GM12874 (cell line): ENCODE measurements at regions not wholly inside any gene's neighbourhood (a gene's known extent, or its start where the extent isn't known, plus 50 kb on each side); places are given as distances from the start of the nearest gene placed in this dataset.

Source experiments
- TF ChIP-seq, protein P1 (sequence below): IDR thresholded peaks from 2 replicates; pipeline ENCODE4 v1.5.1; 2011; ENCODE audit warnings: low read depth, mild to moderate bottlenecking, control low read depth, low read length, moderate library complexity; ENCODE audit not compliant: insufficient read depth

DNA sequence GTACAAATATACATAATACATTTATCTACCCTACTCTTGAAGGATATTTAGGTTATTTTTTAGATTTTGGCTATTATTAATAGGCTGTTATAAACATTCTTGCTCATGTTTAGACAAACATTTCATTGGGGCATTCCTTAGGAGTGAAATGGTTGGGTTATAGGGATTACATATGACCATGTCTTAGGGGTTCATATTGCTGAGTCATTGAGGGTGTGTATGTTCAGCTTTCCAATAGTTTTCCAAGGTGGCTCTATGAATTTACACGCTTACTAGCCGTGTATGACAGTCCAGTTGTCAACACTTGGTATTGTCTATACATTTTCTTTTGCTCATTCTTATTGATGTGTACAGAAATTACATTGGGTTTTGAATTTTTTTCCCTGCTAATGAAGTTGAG, 125.8 kb downstream of the OXSM start:
- TF ChIP-seq, protein P1, sequence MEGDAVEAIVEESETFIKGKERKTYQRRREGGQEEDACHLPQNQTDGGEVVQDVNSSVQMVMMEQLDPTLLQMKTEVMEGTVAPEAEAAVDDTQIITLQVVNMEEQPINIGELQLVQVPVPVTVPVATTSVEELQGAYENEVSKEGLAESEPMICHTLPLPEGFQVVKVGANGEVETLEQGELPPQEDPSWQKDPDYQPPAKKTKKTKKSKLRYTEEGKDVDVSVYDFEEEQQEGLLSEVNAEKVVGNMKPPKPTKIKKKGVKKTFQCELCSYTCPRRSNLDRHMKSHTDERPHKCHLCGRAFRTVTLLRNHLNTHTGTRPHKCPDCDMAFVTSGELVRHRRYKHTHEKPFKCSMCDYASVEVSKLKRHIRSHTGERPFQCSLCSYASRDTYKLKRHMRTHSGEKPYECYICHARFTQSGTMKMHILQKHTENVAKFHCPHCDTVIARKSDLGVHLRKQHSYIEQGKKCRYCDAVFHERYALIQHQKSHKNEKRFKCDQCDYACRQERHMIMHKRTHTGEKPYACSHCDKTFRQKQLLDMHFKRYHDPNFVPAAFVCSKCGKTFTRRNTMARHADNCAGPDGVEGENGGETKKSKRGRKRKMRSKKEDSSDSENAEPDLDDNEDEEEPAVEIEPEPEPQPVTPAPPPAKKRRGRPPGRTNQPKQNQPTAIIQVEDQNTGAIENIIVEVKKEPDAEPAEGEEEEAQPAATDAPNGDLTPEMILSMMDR: no peak

DNA sequence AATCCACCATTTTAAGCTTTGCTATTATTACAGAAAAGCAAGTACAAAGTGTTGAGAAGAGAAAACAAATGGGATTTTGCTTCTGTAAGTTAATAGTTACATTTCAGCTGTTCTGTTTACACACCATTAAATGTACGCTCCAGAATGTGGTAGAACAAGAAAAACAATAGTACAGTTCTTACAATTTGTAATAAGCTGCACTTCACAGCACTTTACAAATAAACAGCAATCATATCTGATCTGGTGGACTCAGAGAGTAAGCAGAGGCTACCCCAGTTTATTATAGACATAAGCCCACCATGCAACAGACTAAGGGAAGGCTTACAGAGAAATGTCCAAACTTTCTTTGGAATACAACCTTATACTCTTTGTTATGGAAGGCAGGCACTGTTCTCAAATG, 126.4 kb downstream of the OXSM start:
- TF ChIP-seq, protein P1: no peak

DNA sequence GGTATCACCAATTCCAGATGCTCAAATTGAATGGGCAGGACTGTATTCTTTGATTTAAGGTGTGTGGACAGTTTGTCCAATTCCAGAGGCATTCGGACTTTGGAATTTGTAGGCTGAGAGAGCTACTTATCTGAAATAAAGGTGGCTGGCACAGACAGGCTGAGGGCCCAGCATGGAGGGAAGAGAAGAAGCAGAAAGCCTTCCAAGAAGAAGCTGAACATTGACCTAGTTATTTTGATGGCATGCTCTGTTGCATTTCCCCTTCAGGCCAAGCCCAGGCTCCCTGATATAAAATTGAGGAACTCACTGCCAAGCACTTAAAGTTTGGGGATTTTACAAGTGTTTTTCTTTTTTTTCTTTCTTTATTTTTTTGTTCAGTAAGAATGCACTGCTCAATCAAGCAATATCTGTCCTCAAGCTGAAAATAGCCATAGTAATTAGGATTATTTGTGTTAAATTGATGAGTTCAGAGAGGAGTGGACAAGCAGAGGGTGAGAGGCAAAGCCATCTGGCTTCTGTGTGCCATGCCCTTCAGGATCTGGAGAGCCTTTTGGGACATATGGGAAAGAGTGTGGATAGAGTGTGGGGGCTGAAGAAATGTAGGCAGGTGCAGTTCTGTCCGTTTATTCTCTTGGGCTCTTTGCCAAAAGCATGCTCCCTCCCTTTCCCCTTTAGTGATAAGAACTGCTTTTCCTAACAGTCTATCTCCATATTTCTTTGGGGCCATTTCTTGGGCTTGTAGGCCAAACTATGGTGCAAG, 148.9 kb downstream of the OXSM start:
- TF ChIP-seq, protein P1: no peak

DNA sequence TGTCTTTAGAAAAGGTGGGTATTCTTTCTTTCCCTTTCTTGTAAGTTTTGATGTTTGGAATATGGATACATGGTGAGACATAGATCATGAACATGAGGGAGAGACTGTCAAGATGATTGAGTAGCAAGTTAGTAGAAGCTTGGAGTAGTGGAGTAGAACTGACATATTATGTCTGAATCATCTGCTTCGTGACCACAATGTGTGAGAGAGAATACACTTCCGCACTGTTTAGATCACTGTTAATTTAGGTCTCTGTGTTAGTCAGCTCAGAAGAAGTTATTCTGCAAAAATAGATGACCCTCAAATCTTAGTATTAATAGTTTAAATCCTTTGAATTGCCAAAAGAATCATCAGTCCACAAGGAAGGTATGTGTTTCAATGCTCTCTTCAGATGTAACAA, 151.0 kb downstream of the OXSM start:
- TF ChIP-seq, protein P1: no peak

DNA sequence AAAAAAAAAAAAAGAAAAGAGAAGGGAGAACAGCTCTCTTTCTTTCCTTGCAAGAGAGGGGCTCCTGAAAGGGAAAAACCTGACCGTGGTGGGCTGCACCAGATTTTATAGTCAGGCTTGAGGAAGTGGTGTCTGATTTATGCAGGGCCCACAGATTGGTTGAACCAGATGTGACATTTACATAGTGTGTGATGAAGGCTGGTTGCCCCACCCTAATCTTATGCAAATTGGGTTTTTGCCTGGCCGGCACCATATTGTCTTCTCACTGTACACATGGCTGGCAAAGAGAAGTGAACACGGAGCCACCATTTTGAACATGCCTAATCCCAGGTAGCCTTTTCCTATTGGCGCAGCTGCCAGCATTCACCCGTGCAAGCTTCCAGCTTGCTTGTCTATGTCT, 154.4 kb downstream of the OXSM start:
- TF ChIP-seq, protein P1: no peak

DNA sequence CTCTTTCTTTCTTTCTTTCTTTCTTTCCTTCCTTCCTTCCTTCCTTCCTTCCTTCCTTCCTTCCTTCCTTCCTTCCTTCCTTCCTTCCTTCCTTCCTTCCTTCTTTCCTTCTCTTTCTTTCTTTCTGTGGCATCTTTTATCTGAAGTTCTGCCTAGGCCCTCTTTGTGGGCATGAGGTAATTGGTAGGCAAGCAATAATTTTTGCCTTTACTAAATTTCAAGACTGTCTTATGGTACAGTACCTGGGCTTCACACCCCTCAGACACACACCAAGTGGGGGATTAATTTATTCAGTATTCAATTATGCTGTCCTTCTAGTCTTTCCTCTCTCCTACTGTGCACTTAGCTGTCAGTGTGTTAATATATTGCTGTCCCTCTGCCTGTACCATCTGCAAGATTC, 155.5 kb downstream of the OXSM start:
- TF ChIP-seq, protein P1: no peak

DNA sequence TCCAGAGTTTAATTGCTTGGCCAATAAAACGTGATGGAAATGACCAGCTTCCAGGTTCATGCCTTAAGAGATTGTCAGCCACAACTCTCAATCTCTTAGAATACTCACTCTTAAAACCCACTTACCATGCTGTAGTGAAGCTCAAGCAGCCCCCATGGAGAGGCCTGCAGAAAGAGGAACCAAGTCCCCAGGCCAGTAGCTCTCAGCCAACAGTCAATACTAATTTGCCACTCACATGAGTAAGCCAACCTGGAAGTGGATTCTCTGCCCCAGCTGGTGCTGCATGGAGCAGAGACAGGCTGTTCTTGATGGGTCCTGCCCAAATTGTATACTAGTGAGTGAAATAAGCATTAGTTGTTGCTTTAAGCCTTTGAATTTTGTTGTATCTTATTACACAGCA, 155.9 kb downstream of the OXSM start:
- TF ChIP-seq, protein P1: no peak

DNA sequence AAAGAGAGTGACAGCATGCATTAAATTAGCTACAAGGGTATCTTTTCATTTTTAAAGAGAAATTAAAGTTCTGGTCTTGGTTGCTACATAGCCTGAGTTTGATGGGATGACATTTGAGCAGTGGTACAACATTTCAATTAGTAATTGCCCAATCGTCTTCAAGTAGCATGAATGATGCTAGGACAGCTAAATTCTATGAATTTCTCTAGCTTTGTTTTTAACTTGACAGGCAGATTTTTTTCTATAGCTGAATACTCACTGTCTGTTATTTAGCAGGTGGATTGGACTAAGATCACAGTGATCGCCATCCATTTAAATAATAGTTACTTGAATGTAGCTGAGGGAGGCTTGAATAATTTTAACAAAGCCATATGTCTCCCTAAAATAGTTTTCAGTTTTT, 162.2 kb downstream of the OXSM start:
- TF ChIP-seq, protein P1: no peak
